ENCODE measurements at regions not wholly inside any gene's neighbourhood (a gene's known extent, or its start where the extent isn't known, plus 50 kb on each side); places are given as distances from the start of the nearest gene placed in this dataset.

- no peak for DNase-seq (ENCODE audit: low read depth)
These were observed 280.8 kb downstream of the RERGL start for GRCh38 chr12:17809206-17809605.

- DNase-seq (ENCODE audit: low read depth): no peak
These were observed 287.0 kb downstream of the RERGL start for GRCh38 chr12:17802657-17803641.

- DNase-seq (ENCODE audit: low read depth): no peak
These were observed 296.1 kb downstream of the RERGL start for GRCh38 chr12:17793854-17794253.

GRCh38 chr12:17778242-17778641 lies 311.8 kb downstream of the RERGL start:
- no peak for DNase-seq (ENCODE audit: low read depth)

GRCh38 chr12:17763366-17763765 lies 326.6 kb downstream of the RERGL start:
- DNase-seq (ENCODE audit: low read depth): no peak

GRCh38 chr12:17759982-17760381 lies 330.0 kb downstream of the RERGL start:
- DNase-seq (ENCODE audit: low read depth): no peak
